Activated CD4-positive, alpha-beta T cell treated with anti-CD3 and anti-CD28 coated beads, Interleukin-2, amount 10 ng/mL, durations not matched to agents 24 days and 14 days (primary cell): ENCODE measurements at regions not wholly inside any gene's neighbourhood (a gene's known extent, or its start where the extent isn't known, plus 50 kb on each side); places are given as distances from the start of the nearest gene placed in this dataset.

Source experiments
- DNase-seq: peaks from one replicate; pipeline ENCODE4 v3.0.0; 2022
- H3K27ac Mint-ChIP-seq: one replicate; pipeline ENCODE4 v1.8.0; 2022; ENCODE audit warnings: mild to moderate bottlenecking, mixed read lengths
- H3K27me3 Mint-ChIP-seq: one replicate; pipeline ENCODE4 v1.8.0; 2022; ENCODE audit warnings: mixed read lengths
- H3K36me3 Mint-ChIP-seq: one replicate; pipeline ENCODE4 v1.8.0; 2022; ENCODE audit warnings: low read depth, mild to moderate bottlenecking, mixed read lengths
- H3K4me1 Mint-ChIP-seq: one replicate; pipeline ENCODE4 v1.8.0; 2021; ENCODE audit warnings: mixed read lengths
- H3K4me3 Mint-ChIP-seq: one replicate; pipeline ENCODE4 v1.8.0; 2022; ENCODE audit warnings: mild to moderate bottlenecking, moderate library complexity, mixed read lengths
- H3K9me3 Mint-ChIP-seq: one replicate; pipeline ENCODE4 v1.8.0; 2021; ENCODE audit warnings: mixed read lengths
- intact Hi-C: fragments of 100-400 bp; cut with micrococcal nuclease; formaldehyde crosslinking; loops from one replicate; pipeline ENCODE4 v1.15.1; 2023

GRCh38 chr2:150587547-150588505 is 100.4 kb upstream of the RND3 start:
- intact Hi-C loops, result no loop called here
- no peaks in the 10 kb centered on the region for H3K9me3 Mint-ChIP-seq

GRCh38 chr2:150586858-150587257 is 99.4 kb upstream of the RND3 start:
- no peaks in the 10 kb centered on the region for H3K9me3 Mint-ChIP-seq
- DNase-seq, result peak; percentile 8
- intact Hi-C loops, result no loop called here
- H3K36me3 Mint-ChIP-seq, result no peaks in the 10 kb centered on the region
- H3K4me3 Mint-ChIP-seq, result no peak overlapping the region
- no peaks in the 10 kb centered on the region for H3K4me1 Mint-ChIP-seq
- no peak overlapping the region for H3K27ac Mint-ChIP-seq
- H3K27me3 Mint-ChIP-seq, result no peaks in the 10 kb centered on the region

More at GRCh38 chr2:150587547-150588505, 100.4 kb upstream of the RND3 start:
- DNase-seq, result peak; percentile 15
- Mint-ChIP-seq H3K27ac (no peak overlapping the region), H3K4me1 (no peaks in the 10 kb centered on the region), H3K4me3 (no peak overlapping the region), H3K27me3 (no peaks in the 10 kb centered on the region), H3K36me3 (no peaks in the 10 kb centered on the region)

- Mint-ChIP-seq H3K9me3 (no peaks in the 10 kb centered on the region), H3K36me3 (no peaks in the 10 kb centered on the region), H3K4me1 (no peaks in the 10 kb centered on the region), H3K4me3 (no peak overlapping the region), H3K27ac (no peak overlapping the region), H3K27me3 (no peaks in the 10 kb centered on the region)
- intact Hi-C loops, result no loop called here
- DNase-seq, result no peak
Measured at GRCh38 chr2:150585221-150585971, 97.9 kb upstream of the RND3 start.

- Mint-ChIP-seq H3K27me3 (no peaks in the 10 kb centered on the region), H3K27ac (no peak overlapping the region), H3K4me1 (no peaks in the 10 kb centered on the region), H3K4me3 (no peak overlapping the region), H3K36me3 (no peaks in the 10 kb centered on the region), H3K9me3 (no peaks in the 10 kb centered on the region)
- intact Hi-C loops, result no loop called here
- no peak for DNase-seq
Measured at GRCh38 chr2:150584081-150584480, 96.6 kb upstream of the RND3 start.

- H3K27me3 Mint-ChIP-seq, result no peaks in the 10 kb centered on the region
- no peak overlapping the region for H3K27ac Mint-ChIP-seq
- no peak overlapping the region for H3K4me3 Mint-ChIP-seq
- no peaks in the 10 kb centered on the region for H3K36me3 Mint-ChIP-seq
- H3K9me3 Mint-ChIP-seq, result no peaks in the 10 kb centered on the region
- DNase-seq, result no peak
- intact Hi-C loops, result no loop called here
- H3K4me1 Mint-ChIP-seq, result no peaks in the 10 kb centered on the region
Measured at GRCh38 chr2:150581717-150582472, 94.4 kb upstream of the RND3 start.

GRCh38 chr2:150578481-150578880 is 91.0 kb upstream of the RND3 start:
- no peak overlapping the region for H3K4me3 Mint-ChIP-seq
- intact Hi-C loops, result no loop called here
- H3K9me3 Mint-ChIP-seq, result no peaks in the 10 kb centered on the region
- DNase-seq, result no peak
- H3K36me3 Mint-ChIP-seq, result no peaks in the 10 kb centered on the region
- H3K27me3 Mint-ChIP-seq, result no peaks in the 10 kb centered on the region
- no peaks in the 10 kb centered on the region for H3K4me1 Mint-ChIP-seq
- H3K27ac Mint-ChIP-seq, result no peak overlapping the region

GRCh38 chr2:150575861-150576260 is 88.4 kb upstream of the RND3 start:
- Mint-ChIP-seq H3K27me3 (no peaks in the 10 kb centered on the region), H3K4me1 (no peaks in the 10 kb centered on the region), H3K9me3 (no peaks in the 10 kb centered on the region), H3K4me3 (no peak overlapping the region), H3K27ac (no peak overlapping the region), H3K36me3 (no peaks in the 10 kb centered on the region)
- DNase-seq, result no peak
- intact Hi-C loops, result no loop called here

- H3K4me3 Mint-ChIP-seq, result no peak overlapping the region
- intact Hi-C loops, result no loop called here
- no peaks in the 10 kb centered on the region for H3K36me3 Mint-ChIP-seq
- no peak for DNase-seq
- no peaks in the 10 kb centered on the region for H3K27me3 Mint-ChIP-seq
- no peaks in the 10 kb centered on the region for H3K9me3 Mint-ChIP-seq
- no peaks in the 10 kb centered on the region for H3K4me1 Mint-ChIP-seq
- no peak overlapping the region for H3K27ac Mint-ChIP-seq
Measured at GRCh38 chr2:150572961-150573395, 85.5 kb upstream of the RND3 start.

GRCh38 chr2:150572194-150572766 is 84.8 kb upstream of the RND3 start:
- H3K27ac Mint-ChIP-seq, result no peak overlapping the region
- H3K9me3 Mint-ChIP-seq, result no peaks in the 10 kb centered on the region
- intact Hi-C loops, result no loop called here
- no peak overlapping the region for H3K4me3 Mint-ChIP-seq
- no peaks in the 10 kb centered on the region for H3K36me3 Mint-ChIP-seq
- no peaks in the 10 kb centered on the region for H3K27me3 Mint-ChIP-seq
- DNase-seq, result no peak
- no peaks in the 10 kb centered on the region for H3K4me1 Mint-ChIP-seq

GRCh38 chr2:150571121-150571520 is 83.7 kb upstream of the RND3 start:
- no peaks in the 10 kb centered on the region for H3K36me3 Mint-ChIP-seq
- no peak overlapping the region for H3K4me3 Mint-ChIP-seq
- intact Hi-C loops, result no loop called here
- DNase-seq, result no peak
- H3K27me3 Mint-ChIP-seq, result no peaks in the 10 kb centered on the region
- no peaks in the 10 kb centered on the region for H3K9me3 Mint-ChIP-seq
- no peaks in the 10 kb centered on the region for H3K4me1 Mint-ChIP-seq
- no peak overlapping the region for H3K27ac Mint-ChIP-seq

GRCh38 chr2:150570712-150571111 is 83.2 kb upstream of the RND3 start:
- Mint-ChIP-seq H3K4me3 (no peak overlapping the region), H3K36me3 (no peaks in the 10 kb centered on the region), H3K27ac (no peak overlapping the region), H3K4me1 (no peaks in the 10 kb centered on the region), H3K9me3 (no peaks in the 10 kb centered on the region), H3K27me3 (no peaks in the 10 kb centered on the region)
- DNase-seq, result no peak
- intact Hi-C loops, result no loop called here

- H3K4me3 Mint-ChIP-seq, result no peak overlapping the region
- no peaks in the 10 kb centered on the region for H3K4me1 Mint-ChIP-seq
- H3K9me3 Mint-ChIP-seq, result no peaks in the 10 kb centered on the region
- H3K36me3 Mint-ChIP-seq, result no peaks in the 10 kb centered on the region
- intact Hi-C loops, result no loop called here
- H3K27me3 Mint-ChIP-seq, result no peaks in the 10 kb centered on the region
- DNase-seq, result no peak
- H3K27ac Mint-ChIP-seq, result no peak overlapping the region
Measured at GRCh38 chr2:150569761-150570160, 82.3 kb upstream of the RND3 start.

- Mint-ChIP-seq H3K27me3 (no peaks in the 10 kb centered on the region), H3K36me3 (no peaks in the 10 kb centered on the region), H3K27ac (no peak overlapping the region), H3K4me3 (no peak overlapping the region), H3K4me1 (no peaks in the 10 kb centered on the region), H3K9me3 (no peaks in the 10 kb centered on the region)
- intact Hi-C loops, result no loop called here
- DNase-seq, result no peak
Measured at GRCh38 chr2:150567771-150568301, 80.4 kb upstream of the RND3 start.
